HG03045 (cell line): ENCODE measurements at regions not wholly inside any gene's neighbourhood (a gene's known extent, or its start where the extent isn't known, plus 50 kb on each side); places are given as distances from the start of the nearest gene placed in this dataset.

ENCODE experiments used
- ATAC-seq: cut with Tn5 transposase; IDR thresholded peaks from one replicate; pipeline ENCODE4 v1.9.1; 2021; ENCODE audit warnings: mild to moderate bottlenecking, moderate library complexity; ENCODE audit not compliant: unreplicated experiment

GRCh38 chrY:8202837-8203236 is 1134.4 kb upstream of the TSPY4 start:
- ATAC-seq = no peak

GRCh38 chrY:8241144-8241543 is 1096.1 kb upstream of the TSPY4 start:
- no peak for ATAC-seq

DNA sequence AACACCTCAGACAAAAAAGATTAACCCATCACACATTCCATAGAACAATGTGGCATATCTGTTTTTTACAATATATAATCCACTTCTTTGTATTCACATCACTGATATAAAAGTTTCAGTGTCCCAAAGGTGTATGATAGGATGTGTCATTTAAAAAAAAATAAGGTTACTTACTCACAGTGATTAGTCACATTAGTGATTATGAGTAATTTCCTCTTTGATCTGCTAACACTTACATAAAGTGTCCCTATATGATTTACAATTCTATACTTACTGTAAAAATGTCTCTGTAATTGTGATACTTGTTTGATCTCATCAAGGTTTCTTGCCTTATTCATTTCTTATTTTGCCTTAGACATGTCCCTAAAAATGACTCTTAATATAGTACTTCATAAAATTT is 1063.5 kb upstream of the TSPY4 start:
- ATAC-seq = no peak

- ATAC-seq = no peak
Observed at GRCh38 chrY:8305021-8305420, 1032.2 kb upstream of the TSPY4 start.

- ATAC-seq = no peak
Observed at GRCh38 chrY:8324113-8324512, 1013.2 kb upstream of the TSPY4 start.

GRCh38 chrY:8326944-8327343 is 1010.3 kb upstream of the TSPY4 start:
- no peak for ATAC-seq

GRCh38 chrY:8327708-8328354 is 1009.4 kb upstream of the TSPY4 start:
- no peak for ATAC-seq

GRCh38 chrY:8329431-8329830 is 1007.8 kb upstream of the TSPY4 start:
- no peak for ATAC-seq

- no peak for ATAC-seq
Observed at GRCh38 chrY:8329929-8330328, 1007.3 kb upstream of the TSPY4 start.

GRCh38 chrY:8333328-8333727 is 1003.9 kb upstream of the TSPY4 start:
- ATAC-seq = no peak

- ATAC-seq = no peak
Observed at GRCh38 chrY:8335299-8335835, 1001.9 kb upstream of the TSPY4 start.

DNA sequence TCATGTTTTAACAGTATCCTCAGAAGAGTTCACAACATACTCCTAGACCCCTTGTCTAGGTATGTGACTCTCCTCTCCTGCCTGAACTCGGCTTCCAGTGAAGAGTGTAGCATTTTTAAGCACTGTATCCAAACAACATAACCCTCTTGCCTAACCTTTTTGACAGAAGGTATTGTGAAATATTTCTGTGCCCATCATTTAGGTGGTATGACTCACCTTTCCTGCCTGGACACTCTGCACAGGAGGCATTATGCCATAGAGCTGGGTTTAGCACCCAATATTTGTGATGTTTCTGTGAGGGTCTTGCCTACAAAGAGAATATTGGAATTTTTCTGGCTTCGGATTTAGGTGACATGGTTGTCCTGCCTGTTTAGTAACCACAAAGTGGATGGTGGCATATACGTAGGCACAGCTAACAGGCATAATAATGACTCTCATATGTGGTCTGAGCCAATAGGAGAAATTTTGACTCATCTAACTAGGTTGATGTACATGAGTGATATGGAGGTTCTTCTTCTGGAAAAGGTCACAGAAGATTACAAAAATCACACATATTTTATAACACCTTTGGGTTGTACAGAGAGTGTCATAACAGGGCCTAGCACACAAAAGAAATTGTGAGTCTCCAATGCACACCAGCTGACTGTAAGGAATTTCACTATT is 1001.0 kb upstream of the TSPY4 start:
- ATAC-seq = no peak

DNA sequence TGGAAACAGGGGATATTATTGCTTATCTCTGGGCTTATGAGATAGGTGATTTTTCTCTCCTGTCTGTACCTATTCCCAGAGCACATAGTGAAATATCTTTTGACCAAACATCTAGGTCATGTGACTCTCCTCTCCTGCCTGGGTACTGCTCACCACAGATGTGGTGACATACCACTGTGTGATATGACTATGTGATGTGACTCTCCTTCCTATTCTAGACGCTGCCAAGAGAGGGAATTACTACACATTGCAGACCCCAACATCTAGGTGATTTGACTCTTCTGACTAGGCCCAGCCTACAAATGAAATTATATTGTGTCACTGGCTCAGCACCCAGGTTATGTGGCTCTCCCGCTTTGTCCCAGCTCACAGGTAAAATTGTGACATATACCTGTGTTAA is 996.3 kb upstream of the TSPY4 start:
- no peak for ATAC-seq

DNA sequence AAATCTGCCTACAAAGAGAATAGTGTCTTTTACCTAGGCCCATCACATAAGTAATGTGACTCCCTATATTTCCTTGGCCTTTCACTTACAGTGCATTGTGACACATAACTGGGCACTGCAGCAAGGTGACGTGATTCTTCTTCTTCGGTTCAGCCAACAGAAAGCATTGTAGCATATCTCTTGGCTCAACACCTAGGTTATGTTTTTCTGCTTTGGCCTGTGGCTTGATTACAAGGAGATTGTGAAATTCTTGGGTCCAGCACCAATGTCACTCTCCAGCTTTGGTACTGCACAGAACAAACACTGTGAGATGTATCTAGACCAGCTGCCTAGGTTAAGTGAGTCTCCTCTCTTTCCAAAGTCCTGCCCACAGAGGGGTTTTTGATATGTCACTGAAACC is 995.1 kb upstream of the TSPY4 start:
- no peak for ATAC-seq

DNA sequence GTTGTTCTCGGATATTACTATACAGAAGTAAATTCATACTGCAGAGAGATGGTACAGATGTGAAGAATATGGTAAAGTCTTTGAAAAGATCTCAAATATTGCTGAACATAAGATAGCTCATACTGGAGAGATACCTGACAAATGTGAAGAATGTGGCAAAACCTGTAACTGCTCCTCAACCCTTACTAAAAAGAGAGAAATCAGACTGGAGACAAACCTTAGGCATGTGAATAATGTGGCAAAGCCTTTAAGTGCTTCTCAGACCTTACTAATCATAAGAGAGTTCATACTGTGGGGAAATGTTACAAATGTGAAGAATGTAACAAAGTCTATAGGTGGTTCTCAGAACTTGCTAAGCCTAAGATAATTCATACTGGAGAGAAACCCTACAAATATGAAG is 986.0 kb upstream of the TSPY4 start:
- ATAC-seq = no peak

GRCh38 chrY:8352201-8352600 is 985.1 kb upstream of the TSPY4 start:
- ATAC-seq = no peak

- no peak for ATAC-seq
Observed at GRCh38 chrY:8358161-8358560, 979.1 kb upstream of the TSPY4 start.

GRCh38 chrY:8361715-8362114 is 975.5 kb upstream of the TSPY4 start:
- no peak for ATAC-seq

DNA sequence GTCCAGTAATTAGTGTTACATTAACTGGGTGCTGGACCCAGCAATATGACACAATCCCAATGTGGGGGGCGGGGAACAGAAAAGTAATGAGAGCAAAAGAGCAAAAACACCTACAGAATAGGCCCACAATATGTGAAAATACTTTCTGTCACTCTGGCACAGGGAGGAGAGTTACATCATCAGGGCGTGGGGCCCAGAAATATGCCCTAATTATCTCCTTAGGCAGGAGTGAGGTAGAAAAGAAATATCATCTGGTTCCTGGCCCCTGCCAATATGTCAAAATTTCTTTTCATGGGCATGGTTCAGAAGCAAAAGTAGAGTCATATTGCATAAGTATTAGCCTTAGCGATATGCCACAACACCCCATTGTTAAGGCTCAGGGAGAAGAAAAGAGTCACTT is 959.8 kb upstream of the TSPY4 start:
- ATAC-seq = no peak

- no peak for ATAC-seq
Observed at GRCh38 chrY:8379800-8380199, 957.5 kb upstream of the TSPY4 start.

- no peak for ATAC-seq
Observed at GRCh38 chrY:8381425-8381824, 955.8 kb upstream of the TSPY4 start.

- no peak for ATAC-seq
Observed at GRCh38 chrY:8386053-8386452, 951.2 kb upstream of the TSPY4 start.

DNA sequence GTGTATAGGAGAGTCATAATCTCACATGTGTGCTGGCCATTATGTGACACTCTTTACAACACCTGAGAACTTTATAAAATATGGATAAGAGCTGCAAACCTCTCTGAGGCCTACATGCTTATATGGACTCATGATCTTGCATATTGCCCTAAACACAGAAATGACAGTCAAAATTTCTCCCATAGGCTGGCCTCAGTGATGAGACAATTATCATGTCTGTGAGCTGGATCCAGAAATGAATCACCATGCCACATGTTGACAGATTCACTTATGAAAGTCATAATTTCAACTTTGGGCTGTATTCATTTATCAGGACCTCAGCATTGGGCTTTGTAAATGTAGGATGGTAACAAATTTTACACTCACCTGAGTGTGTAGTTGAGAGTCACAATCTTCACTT is 948.8 kb upstream of the TSPY4 start:
- ATAC-seq = no peak
